Stimulated activated CD8-positive, alpha-beta memory T cell treated with anti-CD3 and anti-CD28 coated beads, Interleukin-4, amount 100 ng/mL, for 48 hours (primary cell): ENCODE measurements at regions not wholly inside any gene's neighbourhood (a gene's known extent, or its start where the extent isn't known, plus 50 kb on each side); places are given as distances from the start of the nearest gene placed in this dataset.
"Not testable (repeated sequence)": the region's sequence is repeated elsewhere in the genome, so short reads cannot be mapped to it uniquely, and the experiment has no call there.

Experiments used
- DNase-seq: peaks from one replicate; pipeline ENCODE4 v3.0.0-alpha.2; 2020

DNA sequence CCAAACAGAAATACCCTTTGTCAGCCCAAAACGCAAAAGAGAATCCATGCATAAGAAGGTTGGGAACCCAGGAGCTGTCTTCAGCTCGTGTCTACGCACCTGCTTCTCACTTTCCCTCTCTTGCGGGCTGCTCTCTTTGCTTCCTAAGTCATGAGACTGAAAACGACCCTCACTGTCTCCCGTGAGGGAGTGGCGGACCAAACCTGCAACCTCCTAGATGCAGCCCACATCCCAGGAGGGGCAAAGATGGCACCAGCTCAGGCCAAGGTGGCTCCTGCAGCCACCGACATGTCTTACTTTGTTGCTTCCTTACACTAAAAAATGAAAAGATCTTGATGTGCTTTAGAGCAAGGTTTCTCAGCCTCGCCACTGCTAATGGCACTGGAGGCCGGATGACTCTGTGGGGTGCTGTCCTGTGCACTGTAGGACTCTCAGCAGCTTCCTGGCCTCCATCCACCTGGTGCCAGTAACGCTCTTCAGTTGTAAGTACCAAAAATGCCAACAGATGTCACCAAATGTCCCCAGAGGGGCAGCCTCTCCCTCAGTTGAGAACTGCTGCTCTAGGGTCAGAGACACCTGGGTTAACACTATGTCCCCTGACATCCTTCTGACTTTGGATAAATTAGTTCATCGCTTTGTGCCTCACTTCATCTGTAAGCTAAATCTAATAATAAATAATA lies 179.8 kb upstream of the PFKP start:
- no peak for DNase-seq

GRCh38 chr10:2886662-2887061 lies 180.7 kb upstream of the PFKP start:
- DNase-seq: no peak

GRCh38 chr10:2885288-2886278 lies 181.8 kb upstream of the PFKP start:
- no peak for DNase-seq

GRCh38 chr10:2883983-2884540 lies 183.3 kb upstream of the PFKP start:
- DNase-seq: not testable (repeated sequence)

DNA sequence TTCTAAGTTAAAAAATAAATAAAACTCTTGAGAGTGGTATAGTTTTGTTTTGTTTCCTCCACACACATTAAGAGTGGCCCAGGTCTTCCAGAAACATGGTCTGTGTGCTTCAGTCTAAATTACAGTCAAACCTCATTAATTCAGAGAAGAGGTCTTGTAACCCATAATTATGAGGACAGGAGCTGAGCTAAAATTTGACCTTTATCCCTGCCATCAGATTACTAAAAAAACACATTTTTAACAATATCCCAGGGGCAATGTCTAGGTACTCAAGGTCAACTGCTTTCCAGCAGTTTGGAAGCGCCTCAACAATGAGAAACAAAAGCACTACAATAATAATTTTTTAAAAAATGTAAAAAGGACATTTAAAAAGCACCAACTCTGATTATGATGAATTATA lies 184.1 kb upstream of the PFKP start:
- no peak for DNase-seq

GRCh38 chr10:2882628-2883027 lies 184.7 kb upstream of the PFKP start:
- no peak for DNase-seq

- DNase-seq: no peak
These were observed 185.4 kb upstream of the PFKP start for GRCh38 chr10:2881720-2882620.

GRCh38 chr10:2880050-2880449 lies 187.3 kb upstream of the PFKP start:
- not testable (repeated sequence) for DNase-seq

DNA sequence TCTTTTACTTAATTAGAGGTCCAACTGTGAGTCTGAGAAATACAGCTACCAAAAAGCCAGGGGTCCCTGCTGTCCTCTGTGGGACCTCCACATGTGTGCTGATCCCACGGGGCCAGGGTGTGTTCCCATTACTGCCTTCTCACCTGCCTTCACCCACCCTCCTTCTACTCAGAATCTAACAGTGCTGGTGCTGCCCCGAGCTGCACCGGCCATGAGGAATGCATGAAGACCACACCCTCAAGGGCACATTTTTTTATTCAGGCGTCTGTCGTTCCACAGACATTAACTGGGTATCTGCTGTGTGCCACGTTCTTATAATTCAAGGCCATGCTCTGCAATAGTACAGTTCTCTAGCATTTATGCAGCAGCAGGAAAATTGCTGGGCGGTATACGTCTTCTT lies 188.5 kb upstream of the PFKP start:
- DNase-seq: no peak

DNA sequence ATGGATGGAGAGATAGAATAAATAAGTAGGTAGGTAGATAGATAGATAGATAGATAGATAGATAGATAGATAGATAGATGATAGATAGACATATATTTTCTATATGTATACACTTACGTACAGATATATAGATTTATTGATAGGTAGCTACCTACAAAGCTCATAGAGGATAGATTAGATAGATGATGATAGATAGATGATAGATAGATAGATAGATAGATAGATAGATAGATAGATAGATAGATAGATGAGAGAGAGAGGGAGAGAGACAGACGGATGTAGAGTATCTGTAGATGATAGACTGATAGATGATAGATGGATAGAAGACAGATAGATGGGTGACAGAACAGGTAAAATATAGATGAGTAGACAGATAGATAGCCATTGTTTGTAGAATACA lies 191.3 kb upstream of the PFKP start:
- no peak for DNase-seq

DNA sequence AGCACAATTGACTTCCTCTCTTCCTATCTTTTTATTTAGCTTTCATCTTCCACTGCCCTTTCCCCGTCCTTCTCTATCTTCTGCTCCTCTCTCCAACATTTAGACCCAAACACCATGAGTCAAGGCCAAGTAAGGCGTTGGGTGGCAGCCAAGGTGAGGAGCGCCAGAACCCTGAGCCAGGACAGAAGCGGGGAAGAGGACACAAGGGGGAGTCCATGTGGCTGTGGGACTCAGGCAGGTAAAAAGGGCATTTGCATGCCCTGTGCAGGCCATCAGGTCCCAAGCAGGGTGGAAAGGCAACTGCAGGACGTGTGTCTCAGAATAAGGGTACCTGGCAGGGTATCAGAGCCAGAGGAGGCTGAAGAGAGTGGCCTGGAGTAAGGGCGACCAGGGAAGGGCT lies 192.4 kb upstream of the PFKP start:
- DNase-seq: no peak

- DNase-seq: no peak
These were observed 193.6 kb upstream of the PFKP start for GRCh38 chr10:2873769-2874168.

DNA sequence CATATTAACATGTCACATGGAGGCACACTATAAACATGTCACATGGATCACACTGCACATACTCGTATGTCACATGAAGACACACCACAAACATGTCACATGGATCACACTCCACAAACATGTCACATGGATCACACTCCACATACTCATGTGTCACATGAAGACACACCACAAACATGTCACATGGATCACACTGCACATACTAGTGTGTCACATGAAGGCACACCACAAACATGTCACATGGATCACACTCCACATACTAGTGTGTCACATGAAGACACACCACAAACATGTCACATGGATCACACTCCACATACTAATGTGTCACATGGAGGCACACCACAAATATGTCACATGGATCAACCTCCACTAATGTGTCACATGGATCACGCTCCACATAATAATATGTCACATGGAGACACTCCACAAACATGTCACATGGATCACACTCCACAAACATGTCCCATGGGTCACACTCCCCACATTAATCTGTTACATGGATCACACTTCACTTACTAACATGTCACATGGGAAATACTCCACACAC lies 195.6 kb upstream of the PFKP start:
- DNase-seq: no peak

DNA sequence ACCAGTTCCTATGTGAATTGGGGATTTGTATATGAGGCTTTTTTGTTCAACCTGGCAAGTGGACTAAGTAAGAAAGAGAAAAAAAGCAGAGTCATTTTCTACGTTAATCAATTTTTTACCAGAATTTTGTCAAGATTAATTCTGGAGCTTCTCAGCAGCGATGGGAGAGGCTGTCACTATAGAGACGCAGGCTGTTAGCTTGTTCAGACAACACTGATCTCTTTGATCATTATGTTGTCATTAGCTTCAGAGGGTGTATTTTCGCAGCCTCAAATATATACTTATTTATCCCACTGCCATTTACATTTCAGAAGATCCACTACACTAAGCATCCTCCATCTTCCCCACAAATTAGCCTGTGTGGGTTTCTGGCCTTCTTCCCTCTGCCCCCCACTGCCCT lies 196.7 kb upstream of the PFKP start:
- no peak for DNase-seq

GRCh38 chr10:2867788-2868299 lies 199.5 kb upstream of the PFKP start:
- DNase-seq: no peak

DNA sequence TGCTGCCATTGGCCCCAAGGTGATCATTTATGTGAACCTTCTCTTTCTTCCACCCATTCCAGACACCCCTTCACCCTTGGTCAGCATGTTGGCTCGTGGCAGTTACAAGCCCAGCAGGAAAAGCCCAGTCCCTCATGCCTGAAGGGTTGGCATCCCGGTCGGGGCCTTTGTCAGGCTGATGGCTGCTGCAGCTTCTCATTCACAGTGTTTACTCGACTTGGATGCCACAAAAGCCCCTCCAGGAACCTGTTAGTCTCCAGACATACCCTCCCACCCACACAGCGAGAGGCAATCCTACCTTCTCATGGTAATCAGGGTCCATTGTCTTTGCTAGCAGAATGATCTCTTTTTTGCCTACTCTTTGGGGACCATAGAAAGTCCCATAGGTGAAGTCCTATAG lies 200.8 kb upstream of the PFKP start:
- no peak for DNase-seq

DNA sequence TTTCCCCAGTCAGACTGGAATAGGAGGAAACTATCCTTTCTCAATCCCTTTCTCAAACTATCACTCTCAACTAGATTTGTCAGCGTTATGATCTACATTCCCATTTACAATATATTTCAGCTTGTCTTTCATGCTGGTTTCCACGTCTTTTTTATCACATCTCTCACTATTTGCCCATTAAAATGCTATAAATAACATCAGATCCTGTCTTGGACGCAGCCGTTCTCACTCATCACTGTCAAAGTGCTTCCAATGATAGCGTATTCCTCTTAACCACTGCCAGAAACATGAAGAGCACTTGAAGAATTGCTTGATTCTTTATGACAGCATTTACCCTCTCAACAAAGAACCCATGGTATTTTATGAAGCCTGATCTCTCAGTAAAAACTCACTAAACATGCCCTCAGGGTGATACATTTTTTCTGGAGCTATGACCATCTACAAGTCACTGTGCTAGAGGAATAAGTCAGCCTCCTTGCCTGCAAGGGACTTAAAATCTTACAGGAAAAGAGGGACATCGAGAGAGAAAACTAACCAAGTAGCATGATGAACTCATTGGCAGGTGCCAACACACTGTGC lies 205.6 kb upstream of the PFKP start:
- no peak for DNase-seq

DNA sequence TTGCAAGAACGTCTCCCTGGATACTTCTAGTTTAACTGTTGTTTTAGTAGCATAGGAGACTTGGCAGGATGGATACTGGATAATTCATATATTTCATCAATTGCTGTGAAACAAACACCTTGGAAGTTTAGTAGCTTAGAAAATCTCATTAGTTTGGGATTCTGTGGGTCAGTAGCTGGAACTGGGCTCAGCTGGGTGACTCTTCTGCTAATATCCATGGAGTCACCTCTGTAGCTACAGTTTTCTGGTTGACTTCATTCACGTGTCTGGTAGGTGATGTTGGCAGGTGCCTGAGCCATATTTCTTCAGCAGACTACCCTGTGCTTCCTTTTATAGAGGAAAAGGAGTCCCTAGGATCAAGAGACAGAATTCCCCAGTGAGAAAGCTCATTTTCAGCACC lies 208.9 kb upstream of the PFKP start:
- no peak for DNase-seq

GRCh38 chr10:2856598-2856997 lies 210.8 kb upstream of the PFKP start:
- no peak for DNase-seq

DNA sequence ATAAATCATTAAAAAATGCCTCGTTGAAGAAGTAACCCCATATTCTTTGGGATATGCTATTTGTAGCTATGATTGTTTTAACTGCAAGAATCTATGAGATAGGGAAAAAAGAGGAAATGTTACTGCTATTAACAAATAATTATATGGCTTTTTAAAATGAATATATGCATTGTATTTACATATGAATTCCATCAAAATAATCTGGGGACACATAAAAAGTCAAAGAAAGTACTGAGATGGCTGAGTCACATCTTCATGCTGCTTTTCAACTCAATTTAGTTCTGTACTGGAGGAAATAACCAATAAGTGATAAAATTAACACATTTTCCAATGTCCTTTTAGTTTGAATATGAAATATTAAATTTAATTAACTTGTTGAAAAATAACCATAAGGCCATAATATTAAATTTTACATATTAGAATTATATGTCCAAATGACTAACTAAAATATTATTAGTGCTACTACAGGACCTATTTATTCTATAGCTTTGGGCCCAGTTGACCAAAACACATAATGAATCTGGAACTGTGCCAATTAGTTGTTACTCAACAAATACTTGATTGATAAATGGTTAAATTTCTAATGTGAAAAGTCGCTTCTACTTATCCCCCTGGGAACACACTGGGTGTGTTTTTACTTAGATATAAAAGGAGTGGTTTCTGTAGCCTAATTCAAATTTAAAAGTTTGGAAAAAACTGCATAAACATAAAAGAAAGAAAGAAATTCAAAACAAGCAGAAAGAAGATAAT lies 214.6 kb upstream of the PFKP start:
- DNase-seq: no peak

GRCh38 chr10:2851566-2851965 lies 215.8 kb upstream of the PFKP start:
- DNase-seq: no peak
